ENCODE measurements at regions not wholly inside any gene's neighbourhood (a gene's known extent, or its start where the extent isn't known, plus 50 kb on each side); places are given as distances from the start of the nearest gene placed in this dataset.
"Not testable (repeated sequence)": the region's sequence is repeated elsewhere in the genome, so short reads cannot be mapped to it uniquely, and the experiment has no call there.

DNA sequence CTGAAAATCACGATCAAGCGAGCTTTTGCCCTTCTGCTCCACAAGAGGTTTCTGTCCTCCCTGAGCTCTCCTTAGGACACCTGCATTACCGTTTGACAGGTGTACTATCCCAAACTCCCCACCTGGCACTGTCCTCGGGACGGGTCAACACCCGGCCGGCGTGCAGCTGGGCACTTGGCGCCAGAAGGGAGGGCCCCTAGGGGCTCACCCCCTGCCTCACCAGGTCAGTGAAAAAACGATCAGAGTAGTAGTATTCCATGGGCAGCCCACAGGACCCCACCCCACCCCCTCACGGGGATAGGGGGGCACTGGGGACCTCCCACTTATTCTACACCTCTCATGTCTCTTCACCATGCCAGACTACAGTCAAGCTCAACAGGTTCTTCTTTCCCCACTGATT lies 117.6 kb upstream of the ANKRD30BL start:
- H3K27ac ChIP-seq, result no peak overlapping the region
- H3K9me3 ChIP-seq, result no peaks in the 10 kb centered on the region
- TF ChIP-seq, protein P1, sequence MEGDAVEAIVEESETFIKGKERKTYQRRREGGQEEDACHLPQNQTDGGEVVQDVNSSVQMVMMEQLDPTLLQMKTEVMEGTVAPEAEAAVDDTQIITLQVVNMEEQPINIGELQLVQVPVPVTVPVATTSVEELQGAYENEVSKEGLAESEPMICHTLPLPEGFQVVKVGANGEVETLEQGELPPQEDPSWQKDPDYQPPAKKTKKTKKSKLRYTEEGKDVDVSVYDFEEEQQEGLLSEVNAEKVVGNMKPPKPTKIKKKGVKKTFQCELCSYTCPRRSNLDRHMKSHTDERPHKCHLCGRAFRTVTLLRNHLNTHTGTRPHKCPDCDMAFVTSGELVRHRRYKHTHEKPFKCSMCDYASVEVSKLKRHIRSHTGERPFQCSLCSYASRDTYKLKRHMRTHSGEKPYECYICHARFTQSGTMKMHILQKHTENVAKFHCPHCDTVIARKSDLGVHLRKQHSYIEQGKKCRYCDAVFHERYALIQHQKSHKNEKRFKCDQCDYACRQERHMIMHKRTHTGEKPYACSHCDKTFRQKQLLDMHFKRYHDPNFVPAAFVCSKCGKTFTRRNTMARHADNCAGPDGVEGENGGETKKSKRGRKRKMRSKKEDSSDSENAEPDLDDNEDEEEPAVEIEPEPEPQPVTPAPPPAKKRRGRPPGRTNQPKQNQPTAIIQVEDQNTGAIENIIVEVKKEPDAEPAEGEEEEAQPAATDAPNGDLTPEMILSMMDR (IDR thresholded peaks at IDR 0.05), result no peak
- TF ChIP-seq POLR2AphosphoS5 (IDR thresholded peaks at IDR 0.05; ENCODE audit: insufficient read depth in 1 of 2, low read depth in 1 of 2), result no peak
- no peak for TF ChIP-seq POLR2A (IDR thresholded peaks at IDR 0.05)
- H3K27me3 ChIP-seq, result no peaks in the 10 kb centered on the region
- H3K36me3 ChIP-seq, result no peaks in the 10 kb centered on the region
- H3K4me1 ChIP-seq, result no peaks in the 10 kb centered on the region
- H3K4me3 ChIP-seq, result no peak overlapping the region
- DNase-seq (ENCODE audit: extremely low spot score in 2 of 2), result no peak
- intact Hi-C loops (cut with DNase I), result no loop called here

DNA sequence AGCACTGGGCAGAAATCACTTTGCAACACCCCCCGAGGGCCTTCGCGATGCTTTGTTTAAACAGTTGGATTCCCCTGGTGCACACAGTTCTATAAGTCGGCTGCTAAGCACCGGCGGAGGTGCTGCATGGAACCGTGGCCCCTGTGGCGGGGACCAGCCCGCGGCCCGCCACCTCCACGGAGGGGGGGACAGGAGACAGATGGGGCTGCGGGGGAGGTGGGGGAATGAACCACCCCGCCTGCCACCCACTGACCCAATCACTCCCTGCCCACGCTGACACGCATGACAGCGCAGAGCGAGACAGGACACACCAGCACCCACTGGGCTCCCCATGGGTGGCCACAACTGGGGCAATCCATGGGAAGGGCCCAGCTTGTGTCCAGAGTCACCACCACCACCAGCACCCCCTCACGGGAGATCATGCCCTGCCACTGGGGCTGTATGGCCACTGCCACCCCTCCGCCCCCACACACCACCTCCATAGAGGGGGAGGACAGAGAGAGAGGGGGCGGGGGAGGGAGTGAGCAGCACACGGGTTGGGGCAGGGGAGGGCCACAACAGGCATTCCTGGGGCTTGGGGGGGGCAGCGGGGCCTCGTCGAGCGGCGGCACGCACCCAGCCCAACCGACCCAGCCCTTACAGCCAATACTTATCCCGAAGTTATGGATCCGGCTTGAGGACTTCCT lies 118.3 kb upstream of the ANKRD30BL start:
- Histone ChIP-seq H3K9me3 (no peaks in the 10 kb centered on the region), H3K36me3 (no peaks in the 10 kb centered on the region), H3K27ac (no peak overlapping the region), H3K4me1 (no peaks in the 10 kb centered on the region), H3K4me3 (no peak overlapping the region), H3K27me3 (no peaks in the 10 kb centered on the region)
- intact Hi-C loops (cut with DNase I), result no loop called here
- no peak for TF ChIP-seq POLR2A (IDR thresholded peaks at IDR 0.05)
- TF ChIP-seq, protein P1 (IDR thresholded peaks at IDR 0.05), result no peak
- TF ChIP-seq POLR2AphosphoS5 (IDR thresholded peaks at IDR 0.05; ENCODE audit: insufficient read depth in 1 of 2, low read depth in 1 of 2), result no peak
- no peak for DNase-seq (ENCODE audit: extremely low spot score in 2 of 2)

DNA sequence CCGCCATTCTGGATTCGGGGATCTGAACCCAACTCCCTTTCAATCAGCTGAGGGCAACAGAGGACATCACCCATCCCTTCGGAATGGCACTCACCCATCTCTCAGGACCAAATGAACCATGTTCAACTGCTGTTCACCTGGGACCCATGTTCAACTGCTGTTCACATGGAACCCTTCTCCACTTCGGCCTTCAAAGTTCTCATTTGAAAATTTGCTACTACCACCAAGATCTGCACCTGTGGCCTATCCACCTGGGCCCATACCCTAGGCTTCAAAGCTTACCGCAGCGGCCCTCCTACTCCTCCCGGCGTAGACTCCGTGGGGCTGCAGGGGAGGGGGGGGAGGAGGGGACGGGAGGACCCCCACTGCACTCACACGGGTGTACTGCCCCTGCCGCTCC lies 119.2 kb upstream of the ANKRD30BL start:
- H3K4me3 ChIP-seq, result no peak overlapping the region
- intact Hi-C loops (cut with DNase I), result no loop called here
- no peak for DNase-seq (ENCODE audit: extremely low spot score in 2 of 2)

DNA sequence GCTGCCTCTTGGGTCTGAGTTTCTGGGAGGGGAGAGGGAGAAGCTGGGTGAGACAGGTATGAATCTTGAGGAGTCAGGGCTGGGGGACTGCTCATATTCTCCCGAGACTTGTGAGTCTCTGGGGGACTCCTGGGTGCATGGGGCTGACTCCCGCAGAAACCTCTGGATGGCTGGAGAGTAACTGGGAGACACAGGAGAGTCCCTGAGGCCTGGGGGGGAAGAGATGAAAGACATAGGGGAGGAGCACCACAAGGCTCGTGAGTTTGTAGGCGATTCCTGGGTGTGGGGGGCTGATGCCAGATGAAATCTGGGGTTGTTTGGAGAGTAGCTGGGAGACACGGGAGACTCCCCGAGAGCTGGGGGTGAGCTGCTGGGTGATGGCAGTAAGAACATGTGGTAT lies 120.4 kb upstream of the ANKRD30BL start:
- H3K9me3 ChIP-seq; H3K27me3 ChIP-seq; H3K36me3 ChIP-seq; H3K4me1 ChIP-seq; H3K4me3 ChIP-seq; intact Hi-C loops (cut with DNase I); H3K27ac ChIP-seq; DNase-seq (ENCODE audit: extremely low spot score in 2 of 2): not testable (repeated sequence)

More for the DNA sequence above, 119.2 kb upstream of the ANKRD30BL start:
- no peaks in the 10 kb centered on the region for H3K27me3 ChIP-seq
- H3K36me3 ChIP-seq, result no peaks in the 10 kb centered on the region
- H3K9me3 ChIP-seq, result no peaks in the 10 kb centered on the region
- no peaks in the 10 kb centered on the region for H3K4me1 ChIP-seq
- H3K27ac ChIP-seq, result no peak overlapping the region
- TF ChIP-seq POLR2AphosphoS5 (IDR thresholded peaks at IDR 0.05; ENCODE audit: insufficient read depth in 1 of 2, low read depth in 1 of 2), result no peak
- no peak for TF ChIP-seq POLR2A (IDR thresholded peaks at IDR 0.05)
- TF ChIP-seq, protein P1 (IDR thresholded peaks at IDR 0.05), result no peak

DNA sequence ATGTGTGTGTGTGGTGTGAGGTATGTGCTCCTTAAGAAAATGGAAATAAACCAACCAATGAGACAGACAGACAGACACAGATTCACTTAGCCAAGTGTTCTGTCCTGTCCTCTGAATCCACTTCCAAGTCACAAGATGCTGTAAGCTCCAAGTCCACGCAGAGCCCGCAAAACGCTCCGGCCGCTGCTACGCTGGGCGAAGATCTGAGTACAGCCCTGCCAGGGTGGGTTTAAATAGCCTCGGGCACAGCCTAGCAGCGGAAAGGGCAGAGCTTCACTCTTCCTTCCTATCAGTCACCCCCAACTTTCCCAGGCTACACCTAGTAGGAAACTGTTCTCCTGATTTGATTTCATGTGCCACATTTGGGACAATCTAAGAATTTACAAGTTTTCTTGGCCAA lies 121.2 kb upstream of the ANKRD30BL start:
- Histone ChIP-seq H3K9me3 (no peaks in the 10 kb centered on the region), H3K36me3 (no peaks in the 10 kb centered on the region), H3K27ac (no peak overlapping the region), H3K4me3 (no peak overlapping the region), H3K27me3 (no peaks in the 10 kb centered on the region), H3K4me1 (no peaks in the 10 kb centered on the region)
- no peak for TF ChIP-seq POLR2A (IDR thresholded peaks at IDR 0.05)
- TF ChIP-seq POLR2AphosphoS5 (IDR thresholded peaks at IDR 0.05; ENCODE audit: insufficient read depth in 1 of 2, low read depth in 1 of 2), result no peak
- TF ChIP-seq, protein P1 (IDR thresholded peaks at IDR 0.05), result no peak
- intact Hi-C loops (cut with DNase I), result no loop called here
- no peak for DNase-seq (ENCODE audit: extremely low spot score in 2 of 2)

DNA sequence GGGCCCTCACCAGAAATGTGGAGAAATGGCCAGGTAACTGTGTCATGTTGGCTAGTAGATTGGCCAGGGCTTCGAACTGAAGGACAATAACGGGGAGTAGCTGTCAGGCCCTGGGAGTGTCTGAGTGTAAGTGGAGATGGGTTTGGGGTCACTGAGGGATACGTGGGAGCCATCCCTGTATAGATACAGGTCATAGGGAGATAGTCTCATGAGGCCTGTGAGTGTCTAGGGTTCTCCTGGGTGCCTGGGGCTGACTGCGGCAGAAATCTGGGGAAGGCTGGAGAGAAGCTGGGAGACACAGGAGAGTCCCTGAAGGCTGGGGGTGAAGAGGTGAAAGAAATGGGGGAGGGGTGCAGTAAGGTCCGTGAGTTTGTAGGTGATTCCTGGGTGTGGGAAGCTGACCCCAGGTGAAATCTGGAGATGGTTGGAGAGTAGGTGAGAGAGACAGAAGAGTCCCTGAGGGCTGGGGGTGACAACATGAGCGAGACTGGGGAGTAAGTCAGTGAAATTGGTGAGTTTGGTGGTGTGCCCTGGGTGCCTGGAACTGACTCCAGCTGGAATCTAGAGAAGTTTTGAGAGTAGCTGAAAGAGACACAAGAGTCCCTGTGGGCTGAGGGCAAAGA lies 124.6 kb upstream of the ANKRD30BL start:
- intact Hi-C loops (cut with DNase I); DNase-seq (ENCODE audit: extremely low spot score in 2 of 2); H3K4me1 ChIP-seq; H3K27me3 ChIP-seq; H3K27ac ChIP-seq; H3K4me3 ChIP-seq; H3K9me3 ChIP-seq; H3K36me3 ChIP-seq: not testable (repeated sequence)

DNA sequence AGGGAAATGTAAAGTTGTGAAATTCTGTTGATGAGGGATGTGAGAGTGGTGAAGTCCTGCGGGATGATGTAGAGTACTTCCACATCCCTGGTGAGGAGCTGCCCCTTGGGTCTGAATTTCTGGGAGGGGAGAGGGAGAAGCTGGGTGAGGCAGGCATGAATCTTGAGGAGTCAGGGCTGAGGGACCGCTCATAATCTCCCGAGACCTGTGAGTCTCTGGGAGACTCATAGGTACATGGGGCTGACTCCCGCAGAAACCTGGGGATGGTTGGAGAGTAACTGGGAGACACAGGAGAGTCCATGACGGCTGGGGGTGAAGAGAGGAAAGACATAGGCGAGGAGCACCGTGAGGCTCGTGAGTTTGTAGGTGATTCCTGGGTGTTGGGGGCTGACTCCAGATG lies 126.2 kb upstream of the ANKRD30BL start:
- intact Hi-C loops (cut with DNase I); H3K4me3 ChIP-seq; H3K4me1 ChIP-seq; H3K9me3 ChIP-seq; H3K27ac ChIP-seq; H3K36me3 ChIP-seq; H3K27me3 ChIP-seq; DNase-seq (ENCODE audit: extremely low spot score in 2 of 2): not testable (repeated sequence)

DNA sequence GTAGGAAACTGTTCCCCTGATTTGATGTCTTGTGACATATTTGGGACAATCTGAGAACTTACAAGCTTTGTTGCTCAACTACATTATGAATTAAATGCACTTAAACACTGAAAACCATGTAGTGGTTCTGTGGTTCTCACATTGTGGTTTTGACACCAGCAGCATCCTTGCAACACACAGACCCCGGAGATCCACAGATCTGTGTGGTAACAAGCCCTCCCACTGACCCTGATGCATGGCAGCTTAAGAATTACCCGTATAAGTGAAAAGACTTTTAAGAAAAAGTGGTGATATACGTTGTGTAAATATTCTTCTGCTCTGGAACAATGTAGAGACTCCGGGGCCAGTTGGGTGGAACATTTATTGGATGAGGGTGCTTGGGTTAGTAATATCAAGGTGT lies 127.4 kb upstream of the ANKRD30BL start:
- H3K4me3 ChIP-seq; intact Hi-C loops (cut with DNase I); H3K9me3 ChIP-seq; H3K4me1 ChIP-seq; H3K27me3 ChIP-seq; DNase-seq (ENCODE audit: extremely low spot score in 2 of 2); H3K36me3 ChIP-seq; H3K27ac ChIP-seq: not testable (repeated sequence)

DNA sequence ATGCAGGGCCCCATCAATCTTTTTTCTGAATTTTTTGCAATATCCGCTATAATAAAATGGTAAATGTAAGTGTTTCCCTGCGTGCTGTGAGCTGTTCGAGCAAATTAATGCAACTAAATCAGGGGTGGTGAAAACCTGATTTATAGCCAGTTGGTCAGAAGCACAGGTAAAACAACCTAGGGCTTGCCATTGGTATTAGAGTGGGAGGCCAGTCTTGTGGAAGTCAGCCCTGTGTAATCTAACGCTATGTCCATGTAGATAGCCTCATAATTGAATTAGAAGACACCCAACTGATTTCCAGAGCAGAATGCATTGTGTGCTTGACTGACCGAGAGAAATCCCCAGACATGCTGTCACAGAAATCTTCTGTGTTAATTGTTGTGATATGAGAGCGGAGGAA lies 126.8 kb upstream of the GPR39 start:
- intact Hi-C loops (cut with DNase I); H3K27me3 ChIP-seq; H3K27ac ChIP-seq; DNase-seq (ENCODE audit: extremely low spot score in 2 of 2); H3K4me1 ChIP-seq; H3K36me3 ChIP-seq; H3K9me3 ChIP-seq; H3K4me3 ChIP-seq: not testable (repeated sequence)

All from vagina (tissue), 2 donors.